Pancreas (tissue), 10 donors: ENCODE measurements at regions not wholly inside any gene's neighbourhood (a gene's known extent, or its start where the extent isn't known, plus 50 kb on each side); places are given as distances from the start of the nearest gene placed in this dataset.

Experiments used
- ATAC-seq, 4 donors: fragments of 200-7000 bp; cut with Tn5 transposase; one replicate each; pipeline versions ENCODE4 v1.8.0 to v1.9.1; 2020; ENCODE audit warnings: mild to moderate bottlenecking in 4 of 4, moderate library complexity in 4 of 4
- DNase-seq, 6 donors: peaks; one replicate each; pipeline ENCODE4 v3.0.0-alpha.2; 2020
- FAIRE-seq: peaks from 2 replicates; lab custom pipeline; 2012; peaks lifted over from hg19 to GRCh38; lab: Jason Lieb, UNC
- H3K27ac ChIP-seq, 4 donors: fragments of 200-600 bp; sonication (generic); 1 replicate in 3 of 4; 2 replicates in 1 of 4; pipeline versions ENCODE4 v1.5.0 to v1.8.0; 2020
- H3K27me3 ChIP-seq, 4 donors: fragments of 200-600 bp; one replicate each; pipeline ENCODE4 v1.8.0; 2021
- H3K36me3 ChIP-seq, 3 donors: fragments of 200-600 bp; sonication (generic) in 1 of 3; one replicate each; pipeline versions ENCODE4 v1.5.0 to v1.8.0; 2020 to 2021
- H3K4me1 ChIP-seq, 3 donors: fragments of 200-600 bp; one replicate each; pipeline ENCODE4 v1.8.0; 2021
- H3K4me3 ChIP-seq, 4 donors: fragments of 200-600 bp; sonication (generic) in 2 of 4; one replicate each; pipeline versions ENCODE4 v1.5.0 to v1.8.0; 2020 to 2021
- H3K9me3 ChIP-seq, 4 donors: fragments of 200-600 bp; one replicate each; pipeline ENCODE4 v1.8.0; 2021
- CTCF ChIP-seq, 4 donors: fragments of 200-600 bp; sonication (generic) in 3 of 4; IDR thresholded peaks; one replicate each; pipeline versions ENCODE4 v1.5.0 to v1.8.0; 2021; ENCODE audit warnings: antibody characterized with exemption in 4 of 4
- WGBS, 2 donors: extraction: QIAGEN DNeasy Blood & Tissue Kit; methylation state at CpG; one replicate each; pipeline ENCODE4 v1.1.7; 2013; 5-methylcytosine and 5-hydroxymethylcytosine counted together
- intact Hi-C, 3 donors: fragments of 100-400 bp; cut with DNase I; formaldehyde crosslinking; loops; one replicate each; pipeline versions ENCODE4 v1.11.1 to v1.14.2; 2022
- donor health status: healthy with polysubstance abuse.
- donor health status: DM: no; HTN: no; CAD: no; lungs with moderate emphysema.
- donor health status: DM: no; HTN: no; CAD: no.
- donor health status: control.
- donor health status: control.
- donor health status: Bipolar disorder and iron deficiency.
- donor health status: DM: yes; HTN: yes; CAD: no.
- donor health status: DM: no; HTN: no; CAD: no.
- donor health status: DM: no; HTN: no; CAD: no.
- donor health status: DM: yes; HTN: yes; CAD: no.

GRCh38 chr3:27971600-27971999 is 249.5 kb upstream of the EOMES start:
- DNase-seq (no peak), ATAC-seq (no peak), FAIRE-seq (no peak)
- WGBS, 2 donors = 46 to 51% methylated on average over 5 of the region's 5 CpGs
- no peak for TF ChIP-seq CTCF (IDR thresholded peaks at IDR 0.05)
- H3K27ac ChIP-seq = no peak overlapping the region
- no peaks in the 10 kb centered on the region for H3K9me3 ChIP-seq
- intact Hi-C loops = no loop called here
- no peaks in the 10 kb centered on the region for H3K4me1 ChIP-seq
- no peaks in the 10 kb centered on the region for H3K27me3 ChIP-seq
- H3K36me3 ChIP-seq = no peaks in the 10 kb centered on the region
- no peak overlapping the region for H3K4me3 ChIP-seq

GRCh38 chr3:27976933-27977332 is 254.8 kb upstream of the EOMES start:
- no peak for TF ChIP-seq CTCF (IDR thresholded peaks at IDR 0.05)
- Histone ChIP-seq H3K27ac (no peak overlapping the region), H3K27me3 (peaks cover 0 to 3% (median 0%) of the 10 kb centered on the region in 4 donors), H3K9me3 (no peaks in the 10 kb centered on the region), H3K4me3 (no peak overlapping the region), H3K4me1 (no peaks in the 10 kb centered on the region), H3K36me3 (no peaks in the 10 kb centered on the region)
- ATAC-seq (peak in 1 of 4 donors; percentile 32), DNase-seq (no peak), FAIRE-seq (no peak)
- intact Hi-C loops = no loop called here
- 32 to 53% methylated on average over 2 of the region's 2 CpGs for WGBS, 2 donors

DNA sequence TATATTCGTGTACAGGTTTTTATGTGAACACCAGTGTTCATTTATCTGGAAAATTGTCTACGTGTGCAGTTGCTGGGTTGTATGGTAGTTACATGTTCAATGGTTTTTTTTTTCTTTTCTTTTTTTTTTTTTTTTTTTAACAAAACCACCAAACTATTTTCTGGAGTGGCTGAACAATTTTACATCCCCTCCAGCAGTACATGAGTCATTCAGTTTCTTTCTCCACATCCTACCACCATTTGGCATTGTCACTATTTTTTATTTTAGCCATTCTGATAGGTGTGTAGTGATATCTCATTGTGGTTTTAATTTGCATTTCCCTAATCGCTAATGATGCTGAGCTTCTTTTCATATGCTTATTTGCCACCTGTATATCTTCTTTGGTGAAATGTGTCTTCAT is 256.3 kb upstream of the EOMES start:
- Histone ChIP-seq H3K27ac (no peak overlapping the region), H3K27me3 (peaks cover 0 to 3% (median 0%) of the 10 kb centered on the region in 4 donors), H3K36me3 (no peaks in the 10 kb centered on the region), H3K9me3 (no peaks in the 10 kb centered on the region), H3K4me1 (no peaks in the 10 kb centered on the region), H3K4me3 (no peak overlapping the region)
- WGBS, 2 donors = 66 to 76% methylated on average over 3 of the region's 3 CpGs
- ATAC-seq = no peak
- DNase-seq = no peak
- intact Hi-C loops = no loop called here
- no peak for TF ChIP-seq CTCF (IDR thresholded peaks at IDR 0.05)
- no peak for FAIRE-seq

DNA sequence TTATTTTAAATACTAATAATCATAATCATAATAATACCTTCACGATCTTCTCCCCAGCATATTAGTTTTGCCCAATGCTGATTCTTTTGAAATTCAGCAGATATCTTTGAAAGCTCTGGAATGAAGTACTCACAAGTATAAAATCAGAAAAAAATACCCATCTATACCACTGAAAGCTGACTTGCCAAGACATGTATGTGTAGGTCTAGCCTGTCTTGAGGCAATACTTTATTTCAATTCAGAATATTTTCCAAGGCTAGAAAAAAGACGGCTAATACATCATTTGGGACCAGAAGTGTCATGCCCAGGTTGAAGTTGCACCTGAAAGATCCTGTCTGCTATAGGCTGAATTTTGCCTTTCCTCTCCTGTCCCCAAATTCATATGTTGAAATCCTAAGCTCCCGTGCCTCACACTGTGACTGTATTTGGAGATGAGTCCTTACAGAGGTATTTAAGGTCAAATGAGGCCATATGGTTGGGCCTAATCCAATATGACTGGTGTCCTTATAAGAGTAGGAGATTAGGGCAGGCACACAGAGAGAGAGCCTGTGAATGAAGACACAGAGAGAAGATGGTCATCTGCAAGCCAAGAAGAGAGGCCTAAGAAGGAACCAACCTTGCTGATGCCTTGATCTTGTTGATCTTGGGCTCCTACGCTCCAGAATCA is 255.9 kb upstream of the CMC1 start:
- ATAC-seq (no peak), FAIRE-seq (no peak), DNase-seq (no peak)
- H3K9me3 ChIP-seq = no peaks in the 10 kb centered on the region
- no peaks in the 10 kb centered on the region for H3K36me3 ChIP-seq
- H3K27me3 ChIP-seq = no peaks in the 10 kb centered on the region
- intact Hi-C loops = no loop called here
- no peaks in the 10 kb centered on the region for H3K4me1 ChIP-seq
- no peak overlapping the region for H3K27ac ChIP-seq
- WGBS, 2 donors = 77 to 81% methylated on average over 4 of the region's 4 CpGs
- no peak for TF ChIP-seq CTCF (IDR thresholded peaks at IDR 0.05)
- no peak overlapping the region for H3K4me3 ChIP-seq

DNA sequence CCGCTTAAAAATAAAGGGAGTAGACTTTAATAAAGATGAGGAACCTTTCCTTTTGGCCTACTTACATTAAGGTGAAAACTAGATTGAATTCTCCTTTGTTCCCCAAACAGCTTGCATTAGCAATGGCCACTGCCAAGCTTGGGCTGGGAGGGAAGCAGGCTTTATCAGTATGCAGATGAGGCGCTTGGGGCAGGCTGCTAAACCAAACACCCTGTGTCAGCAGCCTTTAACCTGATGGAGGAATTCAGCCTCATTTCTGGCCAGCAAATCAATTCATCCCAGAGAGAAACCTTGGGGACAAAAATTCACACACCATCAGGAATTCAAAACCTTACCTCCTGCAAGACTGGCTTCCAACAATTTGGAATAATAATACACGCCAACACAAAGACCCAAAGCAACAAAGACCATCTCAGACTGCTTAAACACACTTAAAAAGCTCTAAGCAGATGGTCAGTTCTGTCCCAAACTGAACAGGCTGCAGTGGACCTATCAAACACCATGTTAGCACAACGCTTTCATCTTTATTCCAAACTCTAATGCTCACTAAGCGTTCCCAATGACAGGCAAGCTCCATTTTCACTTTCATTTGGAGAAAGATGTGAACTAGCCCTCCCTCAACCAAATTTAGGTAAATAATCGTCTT is 255.1 kb upstream of the CMC1 start:
- Histone ChIP-seq H3K27me3 (no peaks in the 10 kb centered on the region), H3K36me3 (no peaks in the 10 kb centered on the region), H3K9me3 (no peaks in the 10 kb centered on the region), H3K4me1 (no peaks in the 10 kb centered on the region), H3K27ac (no peak overlapping the region), H3K4me3 (no peak overlapping the region)
- DNase-seq = no peak
- no peak for ATAC-seq
- intact Hi-C loops = no loop called here
- TF ChIP-seq CTCF (IDR thresholded peaks at IDR 0.05) = no peak
- FAIRE-seq = no peak
- 70 to 80% methylated on average over 6 of the region's 6 CpGs for WGBS, 2 donors
